SKM-1 (cell line): ENCODE measurements at regions not wholly inside any gene's neighbourhood (a gene's known extent, or its start where the extent isn't known, plus 50 kb on each side); places are given as distances from the start of the nearest gene placed in this dataset.

ENCODE experiments used
- DNase-seq: peaks from one replicate; lab custom pipeline; 2025; ENCODE audit not compliant: unreplicated experiment; lab: John Stamatoyannopoulos, UW

- DNase-seq: no peak
Measured at GRCh38 chr17:63366241-63366566, 79.9 kb downstream of the CYB561 start.

- no peak for DNase-seq
Measured at GRCh38 chr17:63369233-63369632, 76.9 kb downstream of the CYB561 start.

- no peak for DNase-seq
Measured at GRCh38 chr17:63370696-63371095, 75.4 kb downstream of the CYB561 start.

- DNase-seq: no peak
Measured at GRCh38 chr17:63376949-63377348, 69.2 kb downstream of the CYB561 start.

GRCh38 chr17:63378411-63379375 lies 67.4 kb downstream of the CYB561 start:
- no peak for DNase-seq

DNA sequence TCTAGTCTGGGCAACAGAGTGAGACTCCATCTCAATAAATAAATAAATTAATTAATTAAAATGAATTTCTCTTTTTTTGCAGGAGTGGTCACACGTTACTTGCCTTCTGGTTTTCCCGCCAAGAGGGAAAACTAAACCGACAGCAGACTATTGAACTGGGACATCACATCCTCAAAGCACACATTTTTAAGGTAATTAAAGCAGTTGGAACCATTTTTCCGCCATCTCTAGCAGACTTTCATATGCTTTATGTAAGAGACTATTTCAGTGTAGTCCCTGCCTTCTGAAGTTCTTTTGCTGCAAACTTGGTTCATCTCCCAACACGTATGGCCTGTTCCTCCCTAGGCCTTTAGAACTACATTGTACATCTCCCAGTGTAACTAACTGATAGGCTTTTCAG lies 66.5 kb downstream of the CYB561 start:
- DNase-seq: no peak

DNA sequence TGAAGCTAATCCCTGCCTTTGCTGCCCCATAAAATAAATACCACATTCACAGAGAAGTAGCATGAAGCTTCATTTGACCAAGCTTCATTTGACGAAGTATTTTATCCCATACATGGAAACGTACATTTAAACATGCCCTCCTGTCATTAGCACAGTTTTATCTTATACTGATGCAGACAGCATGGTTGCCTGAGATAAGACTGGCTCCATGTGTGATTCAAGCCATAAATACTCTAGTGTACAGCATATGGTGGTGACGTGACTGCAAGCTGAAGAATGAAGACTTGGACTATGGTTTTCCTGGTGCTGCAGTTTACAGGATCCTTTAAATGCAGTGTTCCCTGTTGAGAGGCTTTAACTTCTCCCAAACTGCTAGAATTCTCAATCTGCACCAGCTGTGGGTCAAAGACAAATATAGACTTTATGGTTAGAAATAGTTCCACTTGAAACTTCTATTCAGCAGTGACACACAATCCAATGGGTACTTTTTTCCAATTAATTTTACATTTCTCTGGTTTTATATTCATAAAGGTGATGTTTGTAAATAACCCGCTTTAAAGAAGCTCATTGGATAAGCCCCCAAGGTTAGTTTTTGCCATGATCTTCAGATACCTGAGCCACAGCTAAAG lies 64.9 kb downstream of the CYB561 start:
- no peak for DNase-seq

- DNase-seq: no peak
Measured at GRCh38 chr17:63382136-63382535, 64.0 kb downstream of the CYB561 start.
